Spleen (tissue), 11 donors: ENCODE measurements at regions not wholly inside any gene's neighbourhood (a gene's known extent, or its start where the extent isn't known, plus 50 kb on each side); places are given as distances from the start of the nearest gene placed in this dataset.
"Not testable (repeated sequence)": the region's sequence is repeated elsewhere in the genome, so short reads cannot be mapped to it uniquely, and the experiment has no call there.

ENCODE experiments used
- DNase-seq: peaks from one replicate; pipeline ENCODE4 v3.0.0-alpha.2; 2020
- H3K27ac ChIP-seq, 8 donors: fragments of 200-600 bp; sonication (generic) in 7 of 8; 1 replicate in 4 of 8; 2 replicates in 4 of 8; pipeline versions ENCODE4 v1.5.0 to v1.8.0; 2016 to 2021; ENCODE audit warnings: inconsistent platforms in 4 of 8, mild to moderate bottlenecking in 4 of 8, moderate library complexity in 1 of 8
- H3K27me3 ChIP-seq, 7 donors: fragments of 200-600 bp; sonication (generic) in 6 of 7; replicated peaks in 1 of 7; 1 replicate in 4 of 7; 2 replicates in 3 of 7; pipeline versions ENCODE4 v1.5.0 to v1.8.0; 2016 to 2021; ENCODE audit warnings: inconsistent platforms in 3 of 7, mild to moderate bottlenecking in 1 of 7
- H3K36me3 ChIP-seq, 6 donors: fragments of 200-600 bp; sonication (generic) in 5 of 6; 1 replicate in 4 of 6; 2 replicates in 2 of 6; pipeline versions ENCODE4 v1.5.0 to v1.8.0; 2016 to 2021; ENCODE audit warnings: inconsistent platforms in 2 of 6
- H3K4me1 ChIP-seq, 6 donors: fragments of 200-600 bp; sonication (generic) in 5 of 6; 1 replicate in 3 of 6; 2 replicates in 3 of 6; pipeline versions ENCODE4 v1.5.0 to v1.8.0; 2016 to 2021; ENCODE audit warnings: inconsistent platforms in 3 of 6
- H3K4me3 ChIP-seq, 8 donors: fragments of 200-600 bp; sonication (generic) in 7 of 8; 1 replicate in 4 of 8; 2 replicates in 4 of 8; pipeline versions ENCODE4 v1.5.0 to v1.8.0; 2016 to 2021; ENCODE audit warnings: inconsistent platforms in 4 of 8, mild to moderate bottlenecking in 4 of 8, moderate library complexity in 2 of 8
- H3K9me3 ChIP-seq, 8 donors: fragments of 200-600 bp; sonication (generic) in 7 of 8; 1 replicate in 4 of 8; 2 replicates in 4 of 8; pipeline versions ENCODE4 v1.5.0 to v1.8.0; 2016 to 2021; ENCODE audit warnings: inconsistent platforms in 4 of 8
- CTCF ChIP-seq, 11 experiments: fragments of 200-600 bp in 7 of 11; fragments of 450-650 bp in 4 of 11; sonication (generic) in 4 of 11; IDR thresholded peaks in 8 of 11; conservative IDR thresholded peaks in 3 of 11; 1 replicate in 7 of 11; 2 replicates in 4 of 11; pipeline versions ENCODE4 v1.4.0 to v1.8.0; 2016 to 2021; ENCODE audit warnings: antibody characterized with exemption in 11 of 11, inconsistent platforms in 4 of 11, mild to moderate bottlenecking in 1 of 11
- POLR2A ChIP-seq, 3 donors: fragments of 450-650 bp; IDR thresholded peaks; one replicate each; pipeline ENCODE4 v1.5.1; 2017; ENCODE audit warnings: antibody characterized with exemption in 3 of 3, mild to moderate bottlenecking in 1 of 3
- POLR2AphosphoS5 ChIP-seq, 3 donors: sonication (generic); formaldehyde crosslinking; IDR thresholded peaks; one replicate each; pipeline ENCODE4 v1.5.1; 2017; ENCODE audit warnings: antibody characterized with exemption in 3 of 3
- WGBS, 5 donors: extraction: QIAGEN DNeasy Blood & Tissue Kit in 3 of 5; methylation state at CpG; one replicate each; pipeline versions ENCODE4 v1.1.5 to v1.1.7; 2013 to 2018; 5-methylcytosine and 5-hydroxymethylcytosine counted together
- intact Hi-C: fragments of 100-400 bp; cut with DNase I; formaldehyde crosslinking; loops from one replicate; pipeline ENCODE4 v1.15.0; 2023; ENCODE audit warnings: low total_unique reads
- small RNA-seq, 4 donors: library from RNA; depleted of rRNA; stranded (forward); fragments of <200 nt; gene quantifications; one replicate each; pipeline ENCODE3, GENCODE V24; 2016
- donor health status: healthy with polysubstance abuse.
- donor health status: DM: no; HTN: no; CAD: no; lungs with moderate emphysema.
- donor health status: DM: no; HTN: no; CAD: no.
- donor health status: Bipolar disorder and iron deficiency.
- donor health status: healthy.
- donor health status: DM: no; HTN: no; CAD: no.
- donor health status: DM: yes; HTN: yes; CAD: no.

DNA sequence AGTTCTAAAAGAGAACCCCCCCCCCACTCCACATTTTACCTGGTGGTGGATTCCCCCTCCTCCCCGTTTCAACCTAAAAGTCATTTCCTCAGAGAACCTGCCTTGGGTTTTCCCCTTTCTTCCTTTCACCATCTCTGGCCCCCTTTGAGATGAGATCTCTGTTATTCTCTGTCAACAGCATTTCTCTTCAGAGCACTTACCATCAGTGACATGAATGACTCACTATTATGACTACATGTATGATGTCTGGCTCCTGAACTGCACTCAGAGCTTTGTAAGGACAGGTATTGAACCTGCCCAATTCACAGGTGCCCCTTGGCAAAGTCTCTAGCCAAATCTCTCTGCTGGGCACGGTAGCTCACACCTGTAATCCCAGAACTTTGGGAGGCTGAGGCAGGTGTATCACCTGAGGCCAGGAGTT lies 61.4 kb upstream of the JARID2 start:
- TF ChIP-seq CTCF (IDR thresholded peaks at IDR 0.05 in 8 of 11, conservative IDR thresholded peaks at IDR 0.05 in 3 of 11) (no peak), POLR2AphosphoS5 (IDR thresholded peaks at IDR 0.05) (no peak), POLR2A (IDR thresholded peaks at IDR 0.05) (no peak)
- Histone ChIP-seq H3K27ac (no peak overlapping the region), H3K36me3 (no peaks in the 10 kb centered on the region), H3K27me3 (no peaks in the 10 kb centered on the region), H3K4me1 (peaks cover 0 to 7% (median 0%) of the 10 kb centered on the region in 6 donors), H3K4me3 (no peak overlapping the region), H3K9me3 (no peaks in the 10 kb centered on the region)
- DNase-seq = no peak
- 51 to 69% (median 61%) methylated on average over 2 of the region's 2 CpGs for WGBS, 5 donors
- intact Hi-C loops = no loop called here

DNA sequence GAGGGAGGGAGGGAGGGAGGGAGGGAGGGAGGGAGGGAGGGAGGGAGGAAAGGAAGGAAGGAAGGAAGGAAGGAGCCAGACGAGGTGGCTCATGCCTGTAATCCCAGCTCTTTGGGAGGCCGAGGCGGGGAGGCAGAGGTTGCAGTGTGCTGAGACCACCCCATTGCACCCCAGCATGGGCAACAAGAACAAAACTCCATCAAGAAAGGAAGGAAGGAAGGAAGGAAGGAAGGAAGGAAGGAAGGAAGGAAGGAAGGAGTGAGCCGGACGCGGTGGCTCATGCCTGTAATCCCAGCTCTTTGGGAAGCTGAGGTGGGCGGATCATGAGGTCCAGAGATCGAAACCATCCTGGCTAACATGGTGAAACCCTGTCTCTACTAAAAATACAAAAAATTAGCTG lies 60.8 kb upstream of the JARID2 start:
- H3K27me3 ChIP-seq, H3K4me1 ChIP-seq, intact Hi-C loops, H3K4me3 ChIP-seq, H3K27ac ChIP-seq, H3K9me3 ChIP-seq, DNase-seq, H3K36me3 ChIP-seq: not testable (repeated sequence)
- 70 to 87% (median 79%) methylated on average over 8 of the region's 8 CpGs for WGBS, 5 donors

- intact Hi-C loops, DNase-seq, H3K36me3 ChIP-seq, H3K27me3 ChIP-seq, H3K9me3 ChIP-seq, H3K4me3 ChIP-seq: not testable (repeated sequence)
- 66 to 89% (median 75%) methylated on average over 10 of the region's 10 CpGs for WGBS, 5 donors
- Histone ChIP-seq H3K27ac (peak overlapping the region in 2 of 8 donors; percentile 36 to 74), H3K4me1 (peaks cover 0 to 20% (median 0%) of the 10 kb centered on the region in 6 donors)
These were observed 52.4 kb upstream of the JARID2 start for GRCh38 chr6:15193451-15193850.

DNA sequence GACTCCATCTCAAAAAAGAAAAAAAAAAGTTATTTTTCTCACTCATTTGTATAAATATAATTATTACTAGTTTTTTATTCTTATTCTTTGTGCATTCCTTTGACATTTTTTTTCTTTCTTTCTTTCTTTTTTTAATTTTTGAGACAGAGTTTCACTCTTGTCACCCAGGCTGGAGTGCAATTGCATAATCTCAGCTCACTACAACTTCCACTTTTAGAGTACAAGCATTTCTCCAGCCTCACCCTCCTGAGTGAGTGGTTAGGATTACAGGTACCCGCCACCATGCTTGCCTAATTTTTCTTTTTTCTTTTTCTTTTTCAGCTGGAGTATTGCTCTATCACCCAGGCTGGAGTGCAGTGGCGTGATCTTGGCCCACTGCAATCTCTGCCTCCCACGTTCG lies 51.4 kb upstream of the JARID2 start:
- H3K4me3 ChIP-seq = no peak overlapping the region
- no peaks in the 10 kb centered on the region for H3K9me3 ChIP-seq
- no peaks in the 10 kb centered on the region for H3K27me3 ChIP-seq
- intact Hi-C loops = no loop called here
- no peak for DNase-seq
- TF ChIP-seq POLR2A (IDR thresholded peaks at IDR 0.05) = no peak
- no peak for TF ChIP-seq CTCF (IDR thresholded peaks at IDR 0.05 in 8 of 11, conservative IDR thresholded peaks at IDR 0.05 in 3 of 11)
- TF ChIP-seq POLR2AphosphoS5 (IDR thresholded peaks at IDR 0.05) = no peak
- no peaks in the 10 kb centered on the region for H3K36me3 ChIP-seq
- H3K4me1 ChIP-seq = peaks cover 0 to 20% (median 0%) of the 10 kb centered on the region in 6 donors
- H3K27ac ChIP-seq = peak overlapping the region in 2 of 8 donors; percentile 36 to 74
- 53 to 85% (median 70%) methylated on average over 4 of the region's 4 CpGs for WGBS, 5 donors

Small RNA genes lying in the stretch of these regions (small RNA-seq; reads per million reads assigned to genes)
- gene RN7SL332P = 0 reads per million in 4 donors
- 0 reads per million in 4 donors for gene RNU6-793P
